Astrocyte (in vitro differentiated cells and primary cell): ENCODE measurements at regions not wholly inside any gene's neighbourhood (a gene's known extent, or its start where the extent isn't known, plus 50 kb on each side); places are given as distances from the start of the nearest gene placed in this dataset.

Source experiments
- DNase-seq: peaks from one replicate; pipeline ENCODE4 v3.0.0-alpha.2; 2010; ENCODE audit warnings: low read depth
- FAIRE-seq: peaks from 2 replicates; lab custom pipeline; 2011; peaks lifted over from hg19 to GRCh38; lab: Jason Lieb, UNC
- H2AFZ ChIP-seq: 2 replicates; pipeline ENCODE4 v1.6.0; 2012; ENCODE audit warnings: low read depth, low read length, inconsistent platforms
- H3K27ac ChIP-seq: 2 replicates; pipeline ENCODE4 v1.5.1; 2011; ENCODE audit warnings: low read depth, low read length, inconsistent platforms
- H3K27me3 ChIP-seq: 2 replicates; pipeline ENCODE4 v1.6.0; 2011; ENCODE audit warnings: low read length, inconsistent platforms; ENCODE audit not compliant: insufficient read depth
- H3K36me3 ChIP-seq: 2 replicates; pipeline ENCODE4 v1.5.1; 2011; ENCODE audit warnings: low read length, inconsistent platforms; ENCODE audit not compliant: insufficient read depth
- H3K4me1 ChIP-seq: 2 replicates; pipeline ENCODE4 v1.5.1; 2011; ENCODE audit warnings: low read length, inconsistent platforms; ENCODE audit not compliant: insufficient read depth
- H3K4me2 ChIP-seq: 2 replicates; pipeline ENCODE4 v1.6.0; 2012; ENCODE audit warnings: low read length, inconsistent platforms
- H3K4me3 ChIP-seq: 2 replicates; pipeline ENCODE4 v1.5.1; 2011; ENCODE audit warnings: low read depth, mild to moderate bottlenecking, low read length, inconsistent platforms; ENCODE audit not compliant: insufficient read depth
- H3K79me2 ChIP-seq: 2 replicates; pipeline ENCODE4 v1.6.0; 2012; ENCODE audit warnings: mild to moderate bottlenecking, low read length, inconsistent platforms; ENCODE audit not compliant: insufficient read depth
- H3K9ac ChIP-seq: 2 replicates; pipeline ENCODE4 v1.6.0; 2012; ENCODE audit warnings: mild to moderate bottlenecking, low read length, inconsistent platforms
- H3K9me3 ChIP-seq: 2 replicates; pipeline ENCODE4 v1.5.1; 2012; ENCODE audit warnings: low read depth, mild to moderate bottlenecking, low read length, inconsistent platforms; ENCODE audit not compliant: insufficient read depth
- H4K20me1 ChIP-seq: 2 replicates; pipeline ENCODE4 v1.6.0; 2012; ENCODE audit warnings: low read length, inconsistent platforms; ENCODE audit not compliant: insufficient read depth
- H3K27ac Mint-ChIP-seq: one replicate; pipeline ENCODE4 v1.8.0; 2021; ENCODE audit warnings: mild to moderate bottlenecking, mixed read lengths; ENCODE audit not compliant: unreplicated experiment
- H3K27me3 Mint-ChIP-seq: one replicate; pipeline ENCODE4 v1.8.0; 2021; ENCODE audit warnings: low read depth, mixed read lengths; ENCODE audit not compliant: unreplicated experiment
- H3K36me3 Mint-ChIP-seq: one replicate; pipeline ENCODE4 v1.8.0; 2021; ENCODE audit warnings: low read depth, mixed read lengths; ENCODE audit not compliant: unreplicated experiment
- H3K4me1 Mint-ChIP-seq: one replicate; pipeline ENCODE4 v1.8.0; 2021; ENCODE audit warnings: low read depth, mixed read lengths; ENCODE audit not compliant: unreplicated experiment
- H3K4me3 Mint-ChIP-seq: one replicate; pipeline ENCODE4 v1.8.0; 2021; ENCODE audit warnings: mild to moderate bottlenecking, moderate library complexity, mixed read lengths; ENCODE audit not compliant: unreplicated experiment
- H3K9me3 Mint-ChIP-seq: one replicate; pipeline ENCODE4 v1.8.0; 2021; ENCODE audit warnings: mild to moderate bottlenecking, mixed read lengths; ENCODE audit not compliant: unreplicated experiment
- EZH2 ChIP-seq: IDR thresholded peaks from 2 replicates; pipeline ENCODE4 v1.6.1; 2012; ENCODE audit warnings: mild to moderate bottlenecking, low read length, inconsistent platforms; ENCODE audit not compliant: insufficient read depth
- TF ChIP-seq, protein P1 (sequence below): IDR thresholded peaks from 2 replicates; pipeline ENCODE4 v1.5.1; 2011; ENCODE audit warnings: low read depth, mild to moderate bottlenecking, inconsistent platforms, low read length, moderate library complexity; ENCODE audit not compliant: insufficient read depth

DNA sequence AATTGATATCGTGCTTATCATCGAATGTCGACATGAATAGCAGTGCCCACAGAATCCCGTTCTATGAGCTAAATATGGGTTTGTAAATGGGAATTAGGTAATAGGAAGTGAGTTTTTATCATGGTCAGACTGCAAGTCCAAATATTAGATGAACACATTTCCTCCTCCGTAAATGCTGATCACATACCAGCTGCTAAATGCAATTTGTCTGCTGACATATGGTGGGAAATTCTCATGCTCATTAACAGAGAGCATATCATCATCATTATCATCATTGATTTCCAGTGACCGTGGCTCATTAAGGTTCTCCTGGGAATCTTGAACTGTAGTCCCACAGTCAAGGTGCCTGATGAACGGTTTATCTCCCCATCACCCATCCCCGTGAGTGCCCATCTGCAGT, 998.8 kb upstream of the TMEM132C start:
- no peaks in the 10 kb centered on the region for H3K9me3 ChIP-seq
- H3K27ac ChIP-seq: no peak overlapping the region
- Mint-ChIP-seq H3K9me3 (peaks cover 9% of the 10 kb centered on the region), H3K27me3 (no peaks in the 10 kb centered on the region), H3K36me3 (no peaks in the 10 kb centered on the region), H3K4me1 (no peaks in the 10 kb centered on the region), H3K4me3 (no peak overlapping the region), H3K27ac (no peak overlapping the region)
- H3K36me3 ChIP-seq: no peaks in the 10 kb centered on the region
- no peak overlapping the region for H3K4me2 ChIP-seq
- H3K79me2 ChIP-seq: no peaks in the 10 kb centered on the region
- no peaks in the 10 kb centered on the region for H4K20me1 ChIP-seq
- TF ChIP-seq EZH2: no peak
- TF ChIP-seq, protein P1, sequence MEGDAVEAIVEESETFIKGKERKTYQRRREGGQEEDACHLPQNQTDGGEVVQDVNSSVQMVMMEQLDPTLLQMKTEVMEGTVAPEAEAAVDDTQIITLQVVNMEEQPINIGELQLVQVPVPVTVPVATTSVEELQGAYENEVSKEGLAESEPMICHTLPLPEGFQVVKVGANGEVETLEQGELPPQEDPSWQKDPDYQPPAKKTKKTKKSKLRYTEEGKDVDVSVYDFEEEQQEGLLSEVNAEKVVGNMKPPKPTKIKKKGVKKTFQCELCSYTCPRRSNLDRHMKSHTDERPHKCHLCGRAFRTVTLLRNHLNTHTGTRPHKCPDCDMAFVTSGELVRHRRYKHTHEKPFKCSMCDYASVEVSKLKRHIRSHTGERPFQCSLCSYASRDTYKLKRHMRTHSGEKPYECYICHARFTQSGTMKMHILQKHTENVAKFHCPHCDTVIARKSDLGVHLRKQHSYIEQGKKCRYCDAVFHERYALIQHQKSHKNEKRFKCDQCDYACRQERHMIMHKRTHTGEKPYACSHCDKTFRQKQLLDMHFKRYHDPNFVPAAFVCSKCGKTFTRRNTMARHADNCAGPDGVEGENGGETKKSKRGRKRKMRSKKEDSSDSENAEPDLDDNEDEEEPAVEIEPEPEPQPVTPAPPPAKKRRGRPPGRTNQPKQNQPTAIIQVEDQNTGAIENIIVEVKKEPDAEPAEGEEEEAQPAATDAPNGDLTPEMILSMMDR: no peak
- no peak overlapping the region for H3K9ac ChIP-seq
- FAIRE-seq (no peak), DNase-seq (peak; percentile 10)
- no peak overlapping the region for H3K4me3 ChIP-seq
- H3K27me3 ChIP-seq: no peaks in the 10 kb centered on the region
- H2AFZ ChIP-seq: no peak overlapping the region
- peaks cover 6% of the 10 kb centered on the region for H3K4me1 ChIP-seq

GRCh38 chr12:127268706-127269425, 998.1 kb upstream of the TMEM132C start:
- Mint-ChIP-seq H3K27ac (no peak overlapping the region), H3K27me3 (no peaks in the 10 kb centered on the region), H3K4me1 (no peaks in the 10 kb centered on the region), H3K36me3 (no peaks in the 10 kb centered on the region), H3K9me3 (peaks cover 7% of the 10 kb centered on the region), H3K4me3 (no peak overlapping the region)
- H3K79me2 ChIP-seq: no peaks in the 10 kb centered on the region
- no peaks in the 10 kb centered on the region for H3K36me3 ChIP-seq
- no peaks in the 10 kb centered on the region for H3K27me3 ChIP-seq
- H4K20me1 ChIP-seq: no peaks in the 10 kb centered on the region
- H3K9me3 ChIP-seq: no peaks in the 10 kb centered on the region
- no peak overlapping the region for H3K4me2 ChIP-seq
- no peak overlapping the region for H2AFZ ChIP-seq
- no peak overlapping the region for H3K4me3 ChIP-seq
- peak; percentile 47 for FAIRE-seq
- peak; percentile 14 for DNase-seq
- TF ChIP-seq EZH2: no peak
- TF ChIP-seq, protein P1: no peak
- no peak overlapping the region for H3K9ac ChIP-seq
- no peak overlapping the region for H3K27ac ChIP-seq
- H3K4me1 ChIP-seq: peaks cover 11% of the 10 kb centered on the region

- no peaks in the 10 kb centered on the region for H3K79me2 ChIP-seq
- H3K4me3 ChIP-seq: no peak overlapping the region
- Mint-ChIP-seq H3K27ac (no peak overlapping the region), H3K4me1 (no peaks in the 10 kb centered on the region), H3K36me3 (no peaks in the 10 kb centered on the region), H3K9me3 (peaks cover 4% of the 10 kb centered on the region), H3K27me3 (no peaks in the 10 kb centered on the region), H3K4me3 (no peak overlapping the region)
- H3K36me3 ChIP-seq: no peaks in the 10 kb centered on the region
- H2AFZ ChIP-seq: no peak overlapping the region
- no peaks in the 10 kb centered on the region for H3K9me3 ChIP-seq
- DNase-seq (peak; percentile 54), FAIRE-seq (peak; percentile 39)
- H4K20me1 ChIP-seq: no peaks in the 10 kb centered on the region
- H3K4me1 ChIP-seq: peaks cover 14% of the 10 kb centered on the region
- H3K9ac ChIP-seq: no peak overlapping the region
- no peaks in the 10 kb centered on the region for H3K27me3 ChIP-seq
- no peak overlapping the region for H3K4me2 ChIP-seq
- H3K27ac ChIP-seq: no peak overlapping the region
- TF ChIP-seq EZH2: no peak
These were observed 996.8 kb upstream of the TMEM132C start for GRCh38 chr12:127270193-127270592.
